K562 (cell line): ENCODE measurements at regions not wholly inside any gene's neighbourhood (a gene's known extent, or its start where the extent isn't known, plus 50 kb on each side); places are given as distances from the start of the nearest gene placed in this dataset.

Experiments
- ATAC-seq: fragments of 200-7000 bp; cut with Tn5 transposase; 3 replicates; pipeline ENCODE4 v1.9.1; 2020; ENCODE audit warnings: moderate library complexity
- BruUV-seq: library from RNA; stranded (reverse); fragments of 400-500 nt; replicated peaks from 2 replicates; lab custom pipeline; 2021; lab: Mats Ljungman, UMichigan
- CTCF ChIA-PET: fragments of 300-600 bp; formaldehyde crosslinking; extraction: SDS; loops from one replicate; lab custom pipeline; 2021; ENCODE audit warnings: low intra/inter-chr PET ratio; lab: Yijun Ruan, JAX
- POLR2A ChIA-PET: fragments of 300-600, 350-650 bp; sonication (Branson Sonifier 250); formaldehyde crosslinking; extraction: SDS; loops from one replicate; lab custom pipeline; 2021; ENCODE audit warnings: antibody characterized with exemption, inconsistent platforms; lab: Yijun Ruan, JAX
- DNase-seq, 4 experiments: peaks; one replicate each; pipeline versions ENCODE4 v3.0.0 to v3.0.0-alpha.2; 2011 to 2018; ENCODE audit warnings: low spot score in 3 of 4, mixed read lengths in 3 of 4; ENCODE audit errors: extremely low read depth in 1 of 4
- FAIRE-seq: peaks from 2 replicates; lab custom pipeline; 2011; peaks lifted over from hg19 to GRCh38; lab: Jason Lieb, UNC
- H2AFZ ChIP-seq: 2 replicates; pipeline ENCODE4 v1.6.0; 2011; ENCODE audit warnings: low read depth, low read length, control low read depth, inconsistent platforms
- H3K27ac ChIP-seq: fragments of 200-600 bp; 3 replicates; pipeline ENCODE4 v1.8.0; 2011; ENCODE audit warnings: low read depth, mild to moderate bottlenecking, control low read depth, inconsistent platforms, low read length, moderate library complexity, mixed read lengths; ENCODE audit errors: extremely low read depth
- H3K27me3 ChIP-seq, 2 experiments: fragments of 300-600 bp in 1 of 2; 2 replicates in 1 of 2; 3 replicates in 1 of 2; pipeline versions ENCODE4 v1.6.0 to v1.8.0; 2011; ENCODE audit warnings: inconsistent platforms in 2 of 2, low read length in 2 of 2, mild to moderate bottlenecking in 1 of 2, mixed read lengths in 1 of 2, moderate library complexity in 1 of 2; ENCODE audit not compliant: control insufficient read depth in 2 of 2, insufficient read depth in 2 of 2
- H3K36me3 ChIP-seq: fragments of 300-600 bp; 3 replicates; pipeline ENCODE4 v1.8.0; 2011; ENCODE audit warnings: mild to moderate bottlenecking, low read length, inconsistent platforms; ENCODE audit not compliant: control insufficient read depth, insufficient read depth
- H3K4me1 ChIP-seq, 2 experiments: fragments of 200-600 bp in 1 of 2; replicated peaks in 1 of 2; 2 replicates in 1 of 2; 3 replicates in 1 of 2; pipeline versions ENCODE4 v1.5.1 to v1.8.0; 2011; ENCODE audit warnings: inconsistent platforms in 2 of 2, low read length in 2 of 2, mild to moderate bottlenecking in 1 of 2, mixed read lengths in 1 of 2, moderate library complexity in 1 of 2; ENCODE audit not compliant: control insufficient read depth in 2 of 2, insufficient read depth in 2 of 2
- H3K4me2 ChIP-seq: 2 replicates; pipeline ENCODE4 v1.6.1; 2011; ENCODE audit warnings: low read length, control low read depth, inconsistent platforms, mixed read lengths; ENCODE audit not compliant: insufficient read depth
- H3K4me3 ChIP-seq: fragments of 200-600 bp; sonication (generic), shearing (Covaris generic); 2 replicates; pipeline ENCODE4 v1.5.1; 2016; ENCODE audit warnings: control low read depth, inconsistent platforms
- H3K79me2 ChIP-seq: fragments of 200-600 bp; 3 replicates; pipeline ENCODE4 v1.8.0; 2011; ENCODE audit warnings: low read length, inconsistent platforms; ENCODE audit not compliant: control insufficient read depth, insufficient read depth
- H3K9ac ChIP-seq, 2 experiments: 2 replicates each; pipeline versions ENCODE4 v1.6.0 to v1.6.1; 2011; ENCODE audit warnings: low read depth in 2 of 2, low read length in 2 of 2, control low read depth in 1 of 2, inconsistent platforms in 1 of 2, mild to moderate bottlenecking in 1 of 2, mixed read lengths in 1 of 2; ENCODE audit not compliant: insufficient read depth in 1 of 2
- H3K9me1 ChIP-seq: one replicate; pipeline ENCODE4 v1.6.0; 2011; ENCODE audit warnings: inconsistent platforms, mild to moderate bottlenecking, low read length, moderate library complexity; ENCODE audit not compliant: control insufficient read depth, insufficient read depth
- H3K9me3 ChIP-seq: replicated peaks from 2 replicates; pipeline ENCODE4 v1.5.1; 2011; ENCODE audit warnings: low read depth, low read length, inconsistent platforms; ENCODE audit not compliant: control insufficient read depth, insufficient read depth
- H4K20me1 ChIP-seq: replicated peaks from 2 replicates; pipeline ENCODE4 v1.6.1; 2011; ENCODE audit warnings: low read length, inconsistent platforms, mixed read lengths; ENCODE audit not compliant: control insufficient read depth, insufficient read depth
- BACH1 ChIP-seq: fragments of 200-800 bp; sonication (Bioruptor generic); IDR thresholded peaks from 2 replicates; pipeline ENCODE4 v1.6.1; 2016; ENCODE audit warnings: missing genetic modification characterization, missing compliant biosample characterization
- CTCF ChIP-seq, 3 experiments: IDR thresholded peaks in 2 of 3; conservative IDR thresholded peaks in 1 of 3; 2 replicates each; pipeline ENCODE4 v1.5.1; 2011 to 2012; ENCODE audit warnings: low read length in 3 of 3, mild to moderate bottlenecking in 3 of 3, control low read depth in 2 of 3, improper control_type of control experiment in 1 of 3, inconsistent platforms in 1 of 3, low read depth in 1 of 3, mixed read lengths in 1 of 3, moderate library complexity in 1 of 3; ENCODE audit not compliant: insufficient read depth in 2 of 3
- ELF2 ChIP-seq: fragments of 250-450 bp; sonication (Bioruptor Pico); IDR thresholded peaks from 2 replicates; pipeline ENCODE4 v1.5.0; 2021; ENCODE audit warnings: mild to moderate bottlenecking
- GATAD2A ChIP-seq: fragments of 450-650 bp; IDR thresholded peaks from 2 replicates; pipeline ENCODE4 v1.6.1; 2017
- HMGN3 ChIP-seq: IDR thresholded peaks from 2 replicates; pipeline ENCODE4 v1.6.1; 2011; ENCODE audit warnings: borderline replicate concordance, low read depth, mild to moderate bottlenecking, mixed read lengths, low read length; ENCODE audit not compliant: insufficient read length; ENCODE audit errors: extremely low read depth
- MAFG ChIP-seq: fragments of 450-650 bp; conservative IDR thresholded peaks from 2 replicates; pipeline ENCODE4 v1.6.1; 2016; ENCODE audit warnings: missing genetic modification characterization, missing compliant biosample characterization
- MTA3 ChIP-seq: fragments of 450-650 bp; formaldehyde crosslinking; IDR thresholded peaks from 2 replicates; pipeline ENCODE4 v1.6.1; 2017; ENCODE audit warnings: mild to moderate bottlenecking, borderline replicate concordance
- SOX6 ChIP-seq: fragments of 450-650 bp; IDR thresholded peaks from 2 replicates; pipeline ENCODE4 v1.6.1; 2014; ENCODE audit warnings: mild to moderate bottlenecking
- ZMIZ1 ChIP-seq, 2 experiments: fragments of 150-350 bp in 1 of 2; IDR thresholded peaks; 2 replicates each; pipeline ENCODE4 v1.6.1; 2012 to 2016; ENCODE audit warnings: low read depth in 2 of 2, low read length in 2 of 2, mild to moderate bottlenecking in 1 of 2, moderate library complexity in 1 of 2
- ZNF354B ChIP-seq: fragments of 250-450 bp; sonication (Bioruptor Pico); IDR thresholded peaks from 2 replicates; pipeline ENCODE4 v1.4.0; 2020
- ZNF79 ChIP-seq: fragments of 250-450 bp; sonication (Bioruptor Pico); IDR thresholded peaks from 2 replicates; pipeline ENCODE4 v1.4.0; 2020; ENCODE audit warnings: low read depth, mild to moderate bottlenecking, moderate library complexity
- WGBS: fragments of 100-300 bp; shearing (Covaris generic); methylation state at CpG from one replicate; pipeline ENCODE4 v1.1.6; 2016; ENCODE audit warnings: low coverage, mixed read lengths; ENCODE audit not compliant: insufficient coverage; ENCODE audit errors: missing lambda C conversion rate; 5-methylcytosine and 5-hydroxymethylcytosine counted together
- in situ Hi-C: fragments of 300-500 bp; cut with MboI; formaldehyde crosslinking; loops from 4 replicates; pipeline ENCODE4 v1.15.0; 2018; ENCODE audit warnings: inconsistent platforms, mixed read lengths
- intact Hi-C: fragments of 100-400 bp; cut with micrococcal nuclease; formaldehyde crosslinking; loops from 2 replicates; pipeline ENCODE4 v1.14.2; 2022

- Histone ChIP-seq H2AFZ (no peak overlapping the region), H3K27me3 (no peaks in the 10 kb centered on the region), H3K9me1 (no peaks in the 10 kb centered on the region), H3K27ac (no peak overlapping the region), H3K9ac (no peak overlapping the region), H3K9me3 (no peaks in the 10 kb centered on the region), H3K4me3 (no peak overlapping the region), H3K79me2 (no peaks in the 10 kb centered on the region), H3K36me3 (no peaks in the 10 kb centered on the region), H3K4me1 (no peaks in the 10 kb centered on the region), H4K20me1 (no peaks in the 10 kb centered on the region), H3K4me2 (no peak overlapping the region)
- ChIA-PET POLR2A (no interaction called here), CTCF (no interaction called here)
- no peak for DNase-seq
- no peak for FAIRE-seq
- ATAC-seq, result no peak
- BruUV-seq, result no TSS peak
- in situ Hi-C loops, result no loop called here
- no peak for TF ChIP-seq SOX6
- TF ChIP-seq ELF2 (CRISPR knock-in tag), result no peak
- no peak for TF ChIP-seq ZNF354B
- TF ChIP-seq MAFG (tag), result no peak
- TF ChIP-seq, all 486 proteins: peak for 0
- intact Hi-C loops, result no loop called here
Measured at GRCh38 chr10:108749042-108749441, 1174.3 kb downstream of the XPNPEP1 start.

- DNase-seq, result no peak
- in situ Hi-C loops, result no loop called here
- H3K27me3 ChIP-seq, result no peaks in the 10 kb centered on the region
- H3K4me1 ChIP-seq, result no peaks in the 10 kb centered on the region
- no peaks in the 10 kb centered on the region for H3K9me3 ChIP-seq
- no peaks in the 10 kb centered on the region for H3K9me1 ChIP-seq
- WGBS, result 0% methylated on average over 1 of the region's 1 CpG
- no peaks in the 10 kb centered on the region for H3K36me3 ChIP-seq
- TF ChIP-seq HMGN3 (no peak), ZMIZ1 (IDR thresholded peaks at IDR 0.05; ENCODE audit: low read depth in 2 of 2, low read length in 2 of 2) (no peak), CTCF (IDR thresholded peaks at IDR 0.05 in 2 of 3, conservative IDR thresholded peaks at IDR 0.05 in 1 of 3; ENCODE audit: insufficient read depth in 2 of 3, low read depth in 1 of 3, low read length in 3 of 3) (no peak), BACH1 (no peak), MTA3 (no peak), GATAD2A (no peak), ZNF79 (CRISPR knock-in tag) (no peak)
- no peak for FAIRE-seq
- H2AFZ ChIP-seq, result no peak overlapping the region
- ChIA-PET POLR2A (no interaction called here), CTCF (no interaction called here)
- no peak overlapping the region for H3K9ac ChIP-seq
- no peak overlapping the region for H3K4me3 ChIP-seq
- H3K4me2 ChIP-seq, result no peak overlapping the region
- no peak overlapping the region for H3K27ac ChIP-seq
- H4K20me1 ChIP-seq, result no peaks in the 10 kb centered on the region
- no peak for ATAC-seq
- intact Hi-C loops, result no loop called here
- no peaks in the 10 kb centered on the region for H3K79me2 ChIP-seq
- BruUV-seq, result no TSS peak
Measured at GRCh38 chr10:108736111-108736510, 1187.2 kb downstream of the XPNPEP1 start.
